ENCODE measurements at regions not wholly inside any gene's neighbourhood (a gene's known extent, or its start where the extent isn't known, plus 50 kb on each side); places are given as distances from the start of the nearest gene placed in this dataset.

- Histone ChIP-seq H4K8ac (ENCODE audit: extremely low read depth, insufficient read depth, low read length) (no peak overlapping the region), H3K23ac (ENCODE audit: insufficient read length) (no peak overlapping the region), H3K36me3 (ENCODE audit: control insufficient read depth in 2 of 4, insufficient read depth in 4 of 4, low read length in 3 of 4) (no peaks in the 10 kb centered on the region), H3K9me3 (ENCODE audit: insufficient read depth in 2 of 2, low read depth in 1 of 2, low read length in 1 of 2) (no peaks in the 10 kb centered on the region), H2AK5ac (ENCODE audit: low read depth, low read length) (no peak overlapping the region), H3K79me1 (ENCODE audit: low read depth, low read length) (no peaks in the 10 kb centered on the region), H3K4me1 (replicated peaks in 1 of 4; ENCODE audit: control insufficient read depth in 3 of 4, insufficient read depth in 4 of 4, low read length in 3 of 4) (peaks cover 0 to 5% (median 0%) of the 10 kb centered on the region in 4 experiments; a peak in 1 of 7 replicates), H3K4ac (replicated peaks; ENCODE audit: insufficient read length, low read depth, low read length) (no peak overlapping the region), H4K5ac (ENCODE audit: insufficient read length, low read depth, low read length) (no peak overlapping the region), H2BK20ac (ENCODE audit: low read length) (no peak overlapping the region), H3K79me2 (ENCODE audit: control insufficient read depth in 1 of 2, insufficient read depth in 2 of 2, low read length in 2 of 2) (no peaks in the 10 kb centered on the region), H3K4me3 (ENCODE audit: extremely low read depth in 1 of 4, insufficient read depth in 2 of 4, low read depth in 3 of 4, low read length in 4 of 4) (no peak overlapping the region), H3K56ac (replicated peaks; ENCODE audit: insufficient read length, low read depth, low read length) (no peak overlapping the region), H2BK12ac (ENCODE audit: low read depth, low read length) (no peak overlapping the region), H3K23me2 (ENCODE audit: low read depth, low read length) (no peaks in the 10 kb centered on the region), H2BK15ac (ENCODE audit: low read length) (no peak overlapping the region), H3K18ac (ENCODE audit: extremely low read depth, low read length) (no peak overlapping the region), H4K20me1 (replicated peaks in 1 of 2; ENCODE audit: control insufficient read depth in 1 of 2, insufficient read depth in 2 of 2, low read length in 2 of 2) (no peaks in the 10 kb centered on the region), H4K91ac (replicated peaks; ENCODE audit: insufficient read length, low read length) (no peak overlapping the region), H2AFZ (ENCODE audit: low read length) (no peak overlapping the region), H2BK5ac (ENCODE audit: low read depth, low read length) (no peak overlapping the region), H3K9ac (replicated peaks in 1 of 4; ENCODE audit: extremely low read depth in 1 of 4, low read depth in 3 of 4, low read length in 3 of 4) (no peak overlapping the region), H3K27ac (ENCODE audit: low read depth, low read length) (no peak overlapping the region), H2BK120ac (replicated peaks; ENCODE audit: low read depth, low read length) (no peak overlapping the region), H3K4me2 (ENCODE audit: insufficient read depth in 1 of 2, low read depth in 2 of 2, low read length in 2 of 2) (no peak overlapping the region), H3K27me3 (replicated peaks in 1 of 4; ENCODE audit: control insufficient read depth in 3 of 4, extremely low read depth in 1 of 4, insufficient read depth in 3 of 4, low read length in 3 of 4) (no peaks in the 10 kb centered on the region), H3K14ac (ENCODE audit: insufficient read length) (no peak overlapping the region)
- ChIA-PET CTCF (ENCODE audit: partially characterized antibody) (interaction anchor here (0.7 to 1.5 kb wide), 4 partner anchors 9 to 114 kb away, joined by 3 to 4 read pairs (median 3); no protein-coding TSS in a partner anchor), POLR2A (ENCODE audit: partially characterized antibody) (no interaction called here)
- 93% methylated on average over 9 of the region's 9 CpGs; no CpG with 5 or more reads in 1 of the 2 experiments for WGBS, 2 experiments (ENCODE audit: extremely low coverage in 1 of 2, insufficient coverage in 1 of 2, insufficient read length in 1 of 2, insufficient replicate concordance in 2 of 2, low coverage in 1 of 2, low lambda C conversion rate in 2 of 2, missing lambda C conversion rate in 1 of 2)
- FAIRE-seq (no peak), DNase-seq (ENCODE audit: low read depth in 1 of 2, low spot score in 2 of 2) (no peak)
- no peak for TF ChIP-seq NRF1 (IDR thresholded peaks at IDR 0.05; ENCODE audit: low read depth, low read length)
- TF ChIP-seq TAF1 (IDR thresholded peaks at IDR 0.05; ENCODE audit: low read depth, low read length): no peak
- no peak for TF ChIP-seq HDAC2 (IDR thresholded peaks at IDR 0.05; ENCODE audit: borderline replicate concordance in 1 of 2, low read depth in 2 of 2, low read length in 2 of 2)
- TF ChIP-seq RNF2 (IDR thresholded peaks at IDR 0.05; ENCODE audit: borderline replicate concordance, low read depth, low read length, missing control alignments, poor library complexity, severe bottlenecking): no peak
- no peak for TF ChIP-seq POLR2A (IDR thresholded peaks at IDR 0.05; ENCODE audit: control extremely low read depth in 1 of 2, low read depth in 2 of 2, low read length in 2 of 2)
- no peak for TF ChIP-seq BACH1 (IDR thresholded peaks at IDR 0.05; ENCODE audit: low read length)
- no peak for TF ChIP-seq KDM5A (IDR thresholded peaks at IDR 0.05; ENCODE audit: low read length)
- no peak for TF ChIP-seq ATF3 (IDR thresholded peaks at IDR 0.05; ENCODE audit: insufficient read depth, low read depth, low read length)
- TF ChIP-seq SRF (IDR thresholded peaks at IDR 0.05; ENCODE audit: low read depth, low read length): no peak
These were observed 113.4 kb downstream of the CD47 start for GRCh38 chr3:107977221-107978130.
